22Rv1 (cell line): ENCODE measurements at regions not wholly inside any gene's neighbourhood (a gene's known extent, or its start where the extent isn't known, plus 50 kb on each side); places are given as distances from the start of the nearest gene placed in this dataset.

Source experiments
- H3K27ac ChIP-seq: fragments of 450-650 bp; 2 replicates; pipeline ENCODE4 v1.5.1; 2017
- CTCF ChIP-seq: fragments of 450-650 bp; IDR thresholded peaks from 2 replicates; pipeline ENCODE4 v1.5.1; 2017; ENCODE audit warnings: mild to moderate bottlenecking
- ZFX ChIP-seq: fragments of 450-650 bp; IDR thresholded peaks from 2 replicates; pipeline ENCODE4 v1.6.1; 2017; ENCODE audit warnings: antibody characterized with exemption, borderline replicate concordance

- TF ChIP-seq CTCF (no peak), ZFX (no peak)
Measured at GRCh38 chr10:112871021-112871420, 79.0 kb upstream of the TCF7L2 start.

GRCh38 chr10:112872728-112873127 is 77.3 kb upstream of the TCF7L2 start:
- TF ChIP-seq CTCF (peak; percentile 36), ZFX (no peak)

More at GRCh38 chr10:112871021-112871420, 79.0 kb upstream of the TCF7L2 start:
- no peak overlapping the region for H3K27ac ChIP-seq

GRCh38 chr10:112873541-112873940 is 76.5 kb upstream of the TCF7L2 start:
- no peak for TF ChIP-seq ZFX
- TF ChIP-seq CTCF = no peak
- no peak overlapping the region for H3K27ac ChIP-seq

More at GRCh38 chr10:112872728-112873127, 77.3 kb upstream of the TCF7L2 start:
- no peak overlapping the region for H3K27ac ChIP-seq

GRCh38 chr10:112874982-112875381 is 75.1 kb upstream of the TCF7L2 start:
- TF ChIP-seq ZFX (no peak), CTCF (no peak)

GRCh38 chr10:112875476-112876267 is 74.4 kb upstream of the TCF7L2 start:
- TF ChIP-seq CTCF (no peak), ZFX (no peak)
- H3K27ac ChIP-seq = no peak overlapping the region

More at GRCh38 chr10:112874982-112875381, 75.1 kb upstream of the TCF7L2 start:
- no peak overlapping the region for H3K27ac ChIP-seq

GRCh38 chr10:112880633-112881530 is 69.2 kb upstream of the TCF7L2 start:
- TF ChIP-seq ZFX (no peak), CTCF (no peak)
- no peak overlapping the region for H3K27ac ChIP-seq
